ENCODE measurements at regions not wholly inside any gene's neighbourhood (a gene's known extent, or its start where the extent isn't known, plus 50 kb on each side); places are given as distances from the start of the nearest gene placed in this dataset.

- no peak for DNase-seq
Observed at GRCh38 chr17:54745862-54746261, 154.8 kb upstream of the TOM1L1 start.

DNA sequence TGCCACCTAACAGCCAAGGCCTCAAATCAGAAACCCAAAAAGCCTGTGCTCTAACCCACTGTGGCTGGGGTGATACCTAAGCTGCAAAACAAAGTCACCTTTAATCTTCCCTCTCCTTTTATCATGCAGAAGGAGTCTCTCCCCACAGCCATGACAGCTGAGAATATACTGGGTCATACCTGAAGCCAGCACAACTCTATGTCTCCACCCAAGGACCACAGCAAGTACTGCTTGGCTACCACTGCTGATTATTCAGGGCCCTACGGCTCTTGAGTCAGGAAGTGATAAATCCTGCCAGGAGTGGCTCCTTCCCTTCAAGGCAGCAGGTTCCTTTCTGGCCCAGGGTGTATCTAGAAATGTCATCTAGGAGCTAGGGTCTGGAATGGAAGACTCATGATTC is 151.5 kb upstream of the TOM1L1 start:
- no peak for DNase-seq

DNA sequence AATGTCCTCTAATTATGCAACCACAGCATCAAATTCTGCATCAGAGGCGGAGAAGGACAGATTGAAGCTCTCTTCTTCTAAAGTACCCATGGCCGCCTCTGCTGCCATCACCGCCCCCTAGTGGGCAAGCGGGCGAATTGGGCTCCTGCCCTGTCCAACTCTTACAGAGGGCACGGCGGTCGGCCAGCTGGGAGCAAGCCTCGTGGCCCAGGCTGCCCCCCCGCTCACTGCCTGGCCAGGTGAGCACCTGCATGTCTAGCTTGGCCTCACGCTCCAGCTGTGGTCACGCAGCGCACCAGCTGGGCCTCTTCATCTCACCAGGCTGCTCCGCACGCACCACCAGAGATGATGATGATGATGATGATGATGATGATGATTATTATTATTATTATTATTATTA is 146.1 kb upstream of the TOM1L1 start:
- DNase-seq: no peak

GRCh38 chr17:54760836-54761235 is 139.8 kb upstream of the TOM1L1 start:
- no peak for DNase-seq

- no peak for DNase-seq
Observed at GRCh38 chr17:54770836-54771235, 129.8 kb upstream of the TOM1L1 start.

DNA sequence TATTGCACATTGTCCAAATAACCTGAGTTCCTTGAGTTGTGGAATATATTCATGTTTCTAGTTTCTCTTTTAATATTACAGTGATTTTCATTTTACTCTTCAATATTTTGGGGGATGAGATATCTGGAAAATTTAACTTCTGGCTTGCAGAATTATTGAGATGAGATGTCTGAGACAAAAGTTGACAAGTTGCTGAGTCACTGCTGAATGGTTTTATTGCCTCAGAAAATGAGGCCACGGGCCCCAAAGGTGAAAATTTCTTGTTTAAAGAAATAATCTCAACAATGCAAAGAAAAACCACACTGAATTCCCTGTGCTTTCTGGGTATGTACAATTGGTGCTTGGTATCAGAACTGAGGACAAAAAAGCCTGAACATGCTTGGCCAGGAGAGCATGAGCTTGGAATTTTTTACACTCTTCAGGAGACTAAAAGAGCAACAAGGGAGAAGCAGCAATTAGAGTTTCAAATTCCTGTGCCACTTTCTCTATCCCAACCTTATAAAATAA is 129.2 kb upstream of the TOM1L1 start:
- DNase-seq: no peak

GRCh38 chr17:54780238-54780637 is 120.4 kb upstream of the TOM1L1 start:
- no peak for DNase-seq

DNA sequence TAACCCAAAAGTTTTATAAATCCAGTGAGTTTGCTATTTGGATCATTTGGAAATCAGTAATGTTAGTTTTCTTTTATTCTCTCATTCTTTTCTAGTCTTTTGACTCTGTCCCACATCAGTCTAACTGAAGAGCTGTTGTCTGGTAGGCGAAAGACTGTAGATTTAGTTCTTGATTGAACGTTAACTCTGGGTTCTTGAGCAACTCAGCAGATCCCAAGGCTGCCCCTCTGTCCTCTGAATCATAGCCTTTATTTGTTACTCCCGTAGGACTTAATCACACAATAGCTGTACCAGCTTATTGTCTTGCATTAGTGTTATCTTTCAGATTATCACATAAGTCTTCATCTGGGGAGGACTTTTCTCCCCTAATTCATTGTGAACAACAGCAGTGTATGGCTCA is 119.3 kb upstream of the TOM1L1 start:
- DNase-seq: no peak

GRCh38 chr17:54784305-54784704 is 116.3 kb upstream of the TOM1L1 start:
- no peak for DNase-seq

GRCh38 chr17:54785643-54786268 is 114.9 kb upstream of the TOM1L1 start:
- DNase-seq: no peak

DNA sequence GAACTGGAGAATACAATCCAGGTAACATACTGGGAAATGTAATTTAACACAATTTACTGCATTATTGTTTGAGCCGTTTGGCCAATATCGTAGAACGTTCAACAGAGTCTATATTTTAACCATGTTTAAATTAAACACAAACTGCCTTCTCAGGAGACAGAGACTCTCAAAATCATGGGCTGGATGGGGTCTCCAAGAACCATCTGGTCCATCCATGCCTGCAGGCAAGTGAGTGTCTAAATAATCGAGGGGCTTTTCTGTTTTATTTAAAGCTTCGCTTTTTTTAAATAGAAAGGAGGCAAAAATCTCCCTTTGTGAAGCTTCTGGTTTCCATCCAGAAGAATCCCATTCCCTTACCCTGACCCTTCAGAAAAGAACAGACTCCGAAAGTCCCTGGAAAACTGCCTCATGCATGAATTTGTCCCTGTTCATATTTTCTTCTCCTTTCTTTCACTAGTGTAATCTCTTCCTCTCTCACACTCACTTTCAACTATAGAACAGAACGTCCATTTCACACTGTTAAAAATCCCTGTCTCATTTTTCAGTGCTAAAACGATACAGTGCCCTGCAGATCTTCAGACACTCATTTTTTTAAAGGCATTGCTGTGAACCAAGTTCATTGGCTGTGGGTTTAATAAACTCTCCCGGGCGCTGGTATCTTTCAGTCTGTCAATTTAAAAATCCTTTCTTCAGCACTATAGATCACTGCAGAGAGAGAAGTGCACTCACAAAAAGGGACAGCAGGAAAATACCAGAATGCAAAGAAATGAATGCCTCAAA is 111.4 kb upstream of the TOM1L1 start:
- DNase-seq: no peak

- no peak for DNase-seq
Observed at GRCh38 chr17:54793271-54793670, 107.4 kb upstream of the TOM1L1 start.

DNA sequence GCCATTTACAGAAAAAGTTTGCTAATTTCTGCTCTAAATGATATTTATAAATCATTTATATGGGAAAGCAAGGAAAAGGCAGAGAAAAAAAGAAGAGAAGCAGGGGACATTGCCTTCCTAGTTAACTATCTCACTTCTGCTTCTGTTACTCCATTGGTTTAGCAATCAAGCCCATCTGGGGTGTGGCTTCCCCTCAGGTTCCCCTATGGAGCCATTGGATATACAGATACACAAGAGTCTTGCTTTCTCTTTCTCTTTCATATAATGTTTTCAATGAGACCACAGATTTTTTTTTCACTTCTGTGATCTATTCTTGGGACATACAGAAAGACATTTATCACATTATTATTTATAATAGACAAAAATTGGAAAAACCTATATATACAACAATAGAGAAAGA is 105.6 kb upstream of the TOM1L1 start:
- DNase-seq: no peak

DNA sequence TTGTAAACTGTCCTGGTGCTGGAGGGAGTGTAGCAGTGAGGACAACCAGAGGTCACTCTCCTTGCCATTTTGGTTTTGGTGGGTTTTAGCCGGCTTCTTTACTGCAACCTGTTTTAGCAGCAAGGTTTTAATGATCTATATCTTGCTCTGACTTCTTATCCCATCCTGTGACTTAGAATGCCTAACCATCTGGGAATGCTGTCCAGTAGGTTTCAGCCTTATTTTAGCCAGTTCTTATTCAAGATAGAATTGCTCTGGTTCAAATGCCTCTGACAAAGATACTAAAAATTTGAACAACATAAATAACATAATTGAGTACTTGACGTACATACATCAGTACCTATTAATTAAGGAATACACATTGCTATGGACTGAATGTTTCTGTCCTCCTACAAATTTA is 93.3 kb upstream of the TOM1L1 start:
- no peak for DNase-seq

GRCh38 chr17:54813896-54814295 is 86.8 kb upstream of the TOM1L1 start:
- no peak for DNase-seq

GRCh38 chr17:54814371-54814770 is 86.3 kb upstream of the TOM1L1 start:
- no peak for DNase-seq

DNA sequence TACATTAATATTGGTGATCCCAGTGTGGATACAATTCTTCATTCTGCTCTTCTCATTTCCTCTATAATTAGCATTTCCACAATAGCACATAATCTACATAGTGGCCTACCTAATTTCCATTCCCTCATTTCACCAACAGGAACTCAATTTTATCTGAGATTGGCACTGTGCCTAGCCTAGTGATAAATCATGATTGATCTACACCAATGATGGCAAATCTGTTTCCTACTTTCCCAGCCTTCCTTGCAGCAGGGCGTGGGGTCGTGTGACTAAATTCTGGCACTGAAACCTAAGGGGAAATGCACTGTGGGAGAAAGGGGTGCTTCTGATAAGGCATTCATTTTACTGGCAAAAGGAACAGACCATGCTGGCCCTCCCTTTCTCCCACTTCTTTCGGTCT is 66.6 kb upstream of the TOM1L1 start:
- DNase-seq: no peak

DNA sequence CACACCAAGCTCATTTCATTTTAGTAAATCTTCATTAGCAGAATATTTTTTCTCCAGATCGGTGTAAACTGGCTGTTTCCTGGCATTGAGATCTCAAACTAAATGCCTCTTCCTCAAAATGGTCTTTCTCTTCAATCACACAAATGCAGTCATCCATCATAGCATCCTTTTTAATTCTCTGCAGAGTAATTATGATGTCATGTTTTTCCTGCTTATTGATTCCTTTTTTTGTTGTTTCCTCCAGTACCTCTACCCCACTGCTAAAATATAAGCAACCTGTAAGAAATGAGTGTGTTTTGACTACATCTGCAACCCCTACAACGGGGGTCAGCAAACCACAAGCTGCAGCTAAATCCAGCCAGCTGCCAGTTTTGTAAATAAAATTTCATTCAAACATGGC is 65.6 kb upstream of the TOM1L1 start:
- DNase-seq: no peak

DNA sequence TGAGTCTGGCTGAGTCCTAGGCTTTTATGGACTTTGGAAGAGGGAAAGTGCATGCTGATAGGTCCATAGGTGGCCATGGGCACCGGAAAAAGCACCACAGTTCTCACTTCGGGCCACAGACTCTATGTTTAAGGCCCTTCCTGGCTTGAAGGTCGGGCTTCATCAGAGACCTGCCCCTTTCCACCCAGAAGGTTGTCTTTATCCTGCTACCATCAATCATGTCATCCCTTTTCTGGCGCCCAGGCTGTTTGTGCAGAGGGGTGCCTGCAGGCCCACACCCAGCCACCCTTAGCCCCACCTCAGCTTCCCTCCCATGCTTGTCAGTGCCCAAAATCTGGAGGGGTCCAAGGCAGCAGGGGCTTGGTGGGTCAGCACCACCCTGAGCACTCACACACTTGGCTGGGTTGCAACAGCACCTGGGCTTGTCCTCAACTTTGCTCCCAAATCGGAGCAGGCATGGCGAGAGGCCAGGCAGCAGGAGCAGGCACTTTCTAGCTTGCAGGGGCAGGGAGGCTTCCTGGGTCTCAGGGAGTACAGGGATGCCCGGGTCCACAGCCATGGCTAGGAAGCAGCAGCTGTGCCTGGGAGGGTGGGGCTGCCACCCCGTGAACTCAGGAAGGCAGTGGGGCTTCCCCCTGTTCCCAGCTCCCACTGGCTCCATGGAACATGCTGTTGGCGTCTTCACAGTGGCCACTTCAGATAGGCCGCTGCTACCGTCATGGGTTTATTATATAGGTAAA is 63.8 kb upstream of the TOM1L1 start:
- no peak for DNase-seq

DNA sequence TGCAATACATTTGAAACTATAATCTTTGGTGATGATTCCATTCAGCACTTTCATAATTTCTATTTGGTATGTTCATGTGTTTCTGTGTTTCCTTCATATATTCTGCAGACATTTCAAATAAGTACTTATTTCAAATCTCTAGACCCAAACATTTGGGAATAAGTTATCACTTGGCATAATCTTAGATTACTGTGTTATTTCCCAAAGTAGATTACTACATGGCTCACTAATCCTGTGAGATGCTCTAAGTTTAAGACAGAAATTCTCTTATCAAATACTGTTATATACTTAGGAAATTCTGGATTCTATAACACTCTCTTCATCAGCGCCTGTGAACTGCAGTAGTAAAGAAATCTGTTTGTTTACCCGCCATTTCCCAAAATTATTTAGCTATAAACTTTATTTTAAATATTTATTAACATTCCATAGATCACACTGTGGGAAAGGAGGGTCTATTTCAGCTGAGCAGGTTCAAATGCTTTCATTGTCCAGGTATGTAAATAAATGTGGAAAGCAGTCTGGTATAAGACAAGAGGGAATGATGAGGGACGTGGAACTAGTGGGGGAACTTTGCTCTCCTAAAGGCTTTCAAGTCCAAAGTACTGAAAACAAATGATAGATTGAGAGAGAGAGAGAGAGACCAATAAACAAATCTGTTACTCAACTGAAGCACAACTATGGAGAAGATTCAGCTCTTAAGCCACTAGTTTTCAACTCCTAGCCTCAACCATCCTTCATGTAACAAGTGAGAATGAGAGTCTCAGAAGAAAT is 61.8 kb upstream of the TOM1L1 start:
- DNase-seq: no peak

DNA sequence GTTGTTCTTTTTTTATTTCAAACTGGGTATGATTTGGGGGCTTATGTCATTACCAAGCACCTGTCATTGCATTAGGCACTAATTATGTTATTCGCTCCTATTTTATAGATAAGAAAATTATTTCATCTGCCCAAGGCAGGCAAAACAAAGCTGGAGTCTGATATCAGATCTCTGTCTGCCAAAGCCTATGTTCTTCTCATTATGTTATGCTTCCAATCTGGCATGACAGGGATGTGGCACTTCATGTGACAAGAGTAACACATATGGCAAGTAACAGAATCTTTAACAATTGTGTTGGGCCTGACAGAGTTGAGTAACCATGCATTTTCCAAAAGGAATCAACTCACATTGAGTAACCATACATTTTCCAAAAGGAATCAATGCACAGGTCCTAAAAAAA is 61.2 kb upstream of the TOM1L1 start:
- no peak for DNase-seq

GRCh38 chr17:54840885-54841591 is 59.6 kb upstream of the TOM1L1 start:
- no peak for DNase-seq

DNA sequence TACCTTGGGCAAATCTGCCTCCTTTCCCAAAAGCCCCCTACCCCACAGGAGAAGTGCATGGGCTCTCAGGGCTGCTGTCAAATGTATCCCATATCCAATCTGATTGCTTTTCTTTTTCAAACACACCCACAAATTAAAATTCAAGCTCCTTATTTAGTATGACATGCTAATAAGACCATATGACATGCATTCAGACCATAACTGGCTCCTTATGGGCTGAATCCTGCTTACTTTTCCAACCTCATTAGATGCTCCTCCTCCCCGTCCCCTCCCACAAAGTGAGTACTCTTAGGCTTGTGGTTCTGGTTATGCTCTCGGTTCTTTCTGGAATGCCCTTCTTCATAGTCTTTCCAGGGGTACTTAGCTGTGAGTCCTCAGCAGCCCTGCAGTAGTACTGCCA is 59.0 kb upstream of the TOM1L1 start:
- DNase-seq: no peak

Data from NCI-H187 (cell line).